ENCODE measurements at regions not wholly inside any gene's neighbourhood (a gene's known extent, or its start where the extent isn't known, plus 50 kb on each side); places are given as distances from the start of the nearest gene placed in this dataset.

DNA sequence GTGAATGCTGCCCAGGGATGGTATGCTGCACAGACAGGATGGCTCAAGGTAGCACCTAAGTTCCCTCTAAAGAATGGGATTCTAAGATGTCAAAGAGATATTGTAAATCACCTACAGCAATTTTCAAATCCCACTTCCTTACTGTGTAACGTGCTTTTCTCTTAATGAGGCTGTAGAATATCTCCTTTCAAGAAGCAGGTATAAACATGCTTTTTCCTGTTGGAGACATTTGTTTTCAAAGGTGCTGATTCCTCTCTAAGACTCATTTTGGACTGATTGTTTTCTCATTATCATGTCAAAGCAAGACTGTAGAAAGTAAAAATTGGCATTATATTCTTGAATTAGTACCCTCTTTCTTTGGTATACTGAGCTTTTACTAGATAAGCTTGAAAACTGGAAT is 412.6 kb upstream of the PAPPA start:
- TF ChIP-seq, protein P1, sequence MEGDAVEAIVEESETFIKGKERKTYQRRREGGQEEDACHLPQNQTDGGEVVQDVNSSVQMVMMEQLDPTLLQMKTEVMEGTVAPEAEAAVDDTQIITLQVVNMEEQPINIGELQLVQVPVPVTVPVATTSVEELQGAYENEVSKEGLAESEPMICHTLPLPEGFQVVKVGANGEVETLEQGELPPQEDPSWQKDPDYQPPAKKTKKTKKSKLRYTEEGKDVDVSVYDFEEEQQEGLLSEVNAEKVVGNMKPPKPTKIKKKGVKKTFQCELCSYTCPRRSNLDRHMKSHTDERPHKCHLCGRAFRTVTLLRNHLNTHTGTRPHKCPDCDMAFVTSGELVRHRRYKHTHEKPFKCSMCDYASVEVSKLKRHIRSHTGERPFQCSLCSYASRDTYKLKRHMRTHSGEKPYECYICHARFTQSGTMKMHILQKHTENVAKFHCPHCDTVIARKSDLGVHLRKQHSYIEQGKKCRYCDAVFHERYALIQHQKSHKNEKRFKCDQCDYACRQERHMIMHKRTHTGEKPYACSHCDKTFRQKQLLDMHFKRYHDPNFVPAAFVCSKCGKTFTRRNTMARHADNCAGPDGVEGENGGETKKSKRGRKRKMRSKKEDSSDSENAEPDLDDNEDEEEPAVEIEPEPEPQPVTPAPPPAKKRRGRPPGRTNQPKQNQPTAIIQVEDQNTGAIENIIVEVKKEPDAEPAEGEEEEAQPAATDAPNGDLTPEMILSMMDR (conservative IDR thresholded peaks at IDR 0.05 in 1 of 2, IDR thresholded peaks at IDR 0.05 in 1 of 2; ENCODE audit: extremely low read depth in 1 of 2, insufficient read depth in 1 of 2, low read depth in 1 of 2, low read length in 2 of 2), result no peak
- TF ChIP-seq EZH2 (IDR thresholded peaks at IDR 0.05; ENCODE audit: borderline replicate concordance, low read length), result no peak

Data from mammary epithelial cell (primary cell).